GM21717 (cell line): ENCODE measurements at regions not wholly inside any gene's neighbourhood (a gene's known extent, or its start where the extent isn't known, plus 50 kb on each side); places are given as distances from the start of the nearest gene placed in this dataset.

Experiments
- ATAC-seq: cut with Tn5 transposase; IDR thresholded peaks from one replicate; pipeline ENCODE4 v1.9.1; 2021; ENCODE audit warnings: mild to moderate bottlenecking, moderate library complexity; ENCODE audit not compliant: unreplicated experiment

DNA sequence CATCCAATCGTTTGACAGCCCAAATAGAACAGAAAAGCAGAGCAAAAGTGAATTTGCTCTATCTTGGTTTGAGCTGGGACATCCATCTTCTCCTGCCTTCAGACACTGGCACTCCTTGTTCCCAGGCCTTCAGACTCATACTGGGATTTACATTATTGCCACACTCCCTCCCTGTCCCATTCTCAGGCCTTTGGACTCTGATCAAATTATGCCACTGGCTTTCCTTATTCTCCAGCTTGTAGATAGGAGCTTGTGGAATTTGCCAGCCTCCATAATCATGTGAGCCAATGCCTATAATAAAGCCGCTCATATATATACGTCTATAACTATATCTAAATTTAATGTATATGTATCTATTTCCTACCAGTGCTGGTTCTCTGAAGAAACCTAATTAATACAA is 568.3 kb upstream of the KIRREL3 start:
- ATAC-seq: no peak

DNA sequence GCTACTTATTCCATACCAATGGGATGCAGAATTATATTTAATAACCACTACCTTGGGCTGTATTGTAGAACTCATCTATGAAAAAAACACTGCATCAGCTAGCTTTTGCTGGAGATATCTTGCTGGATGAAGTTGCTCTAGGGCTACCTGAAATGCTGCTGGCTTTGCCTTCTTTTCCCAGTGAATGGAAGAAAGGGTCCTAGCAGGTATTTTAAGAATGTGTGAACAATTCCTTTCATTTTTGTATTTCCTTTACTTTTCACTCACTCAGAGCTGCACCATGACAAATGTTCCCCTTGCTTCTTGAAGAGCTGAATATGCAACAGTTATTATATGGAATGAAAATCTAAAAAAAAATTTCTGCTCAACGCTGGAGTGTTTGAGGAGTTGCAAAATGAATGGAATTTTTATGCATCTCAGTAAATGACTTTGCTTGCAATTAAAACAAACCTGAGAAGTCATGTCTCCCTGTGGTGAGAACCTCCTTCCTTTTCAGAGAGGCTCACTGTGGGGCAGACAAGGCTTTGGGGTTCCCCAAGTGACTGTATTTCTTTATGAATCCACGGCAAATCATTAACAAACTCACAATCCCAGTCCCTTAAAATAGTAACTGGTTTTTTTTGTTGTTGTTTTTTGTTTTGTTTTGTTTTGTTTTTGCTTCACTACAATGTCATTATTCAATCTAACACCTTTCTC is 566.8 kb upstream of the KIRREL3 start:
- ATAC-seq: no peak

DNA sequence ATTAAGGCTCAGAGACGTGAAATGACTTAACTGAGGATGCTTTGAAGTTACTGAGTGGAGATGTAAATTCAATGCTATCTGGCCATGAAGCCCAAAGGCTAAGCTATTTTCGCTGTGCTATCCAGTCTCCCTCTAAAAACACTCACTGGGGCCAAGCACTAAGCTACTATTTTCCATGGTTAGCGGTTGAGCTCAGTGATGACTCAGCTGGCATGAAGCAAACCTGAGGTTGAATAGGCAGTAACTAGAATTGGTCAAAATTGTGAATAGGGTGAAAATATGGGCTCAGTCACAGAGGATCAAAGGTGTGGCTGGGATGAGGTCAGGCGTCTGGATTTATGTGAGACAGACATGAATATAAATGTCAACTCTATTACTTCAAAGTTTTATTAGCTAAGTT is 564.2 kb upstream of the KIRREL3 start:
- no peak for ATAC-seq

DNA sequence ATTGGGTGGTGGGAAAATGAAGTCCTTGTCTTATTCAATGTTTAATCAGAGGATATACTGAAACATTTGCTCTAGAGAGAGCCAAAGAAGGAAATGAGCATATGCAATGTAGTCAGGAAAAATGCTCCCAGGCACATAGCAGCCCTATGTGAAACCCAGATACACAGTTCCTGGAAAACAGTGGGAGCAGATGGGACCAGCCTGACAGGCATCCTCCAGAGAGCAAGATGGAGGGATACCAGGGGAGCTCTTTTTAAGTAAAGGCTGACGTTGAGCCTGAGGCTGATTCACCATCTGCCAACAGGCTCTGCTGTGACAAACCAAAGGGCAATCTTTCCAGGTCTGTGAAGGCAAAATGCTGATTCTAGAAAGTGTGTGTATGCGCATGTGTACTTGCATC is 559.4 kb upstream of the KIRREL3 start:
- ATAC-seq: no peak

DNA sequence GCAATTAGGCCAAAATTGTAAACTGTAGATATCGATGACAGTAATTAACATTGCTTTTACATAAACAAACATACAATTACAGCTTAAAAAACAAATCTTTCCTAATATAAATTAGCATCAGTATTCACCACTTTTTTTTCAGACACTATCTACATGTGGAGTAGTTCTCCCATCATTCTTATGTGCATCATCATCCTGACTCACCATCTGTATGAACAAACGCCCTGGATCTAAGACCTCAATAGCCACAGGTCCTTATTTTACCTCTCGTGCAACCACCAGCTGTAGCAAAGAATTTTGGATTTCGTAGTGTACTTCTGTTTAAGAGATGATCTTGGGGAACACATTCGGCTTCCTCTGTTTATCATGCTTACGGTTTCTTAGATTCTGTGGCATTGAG is 551.9 kb upstream of the KIRREL3 start:
- ATAC-seq: no peak

DNA sequence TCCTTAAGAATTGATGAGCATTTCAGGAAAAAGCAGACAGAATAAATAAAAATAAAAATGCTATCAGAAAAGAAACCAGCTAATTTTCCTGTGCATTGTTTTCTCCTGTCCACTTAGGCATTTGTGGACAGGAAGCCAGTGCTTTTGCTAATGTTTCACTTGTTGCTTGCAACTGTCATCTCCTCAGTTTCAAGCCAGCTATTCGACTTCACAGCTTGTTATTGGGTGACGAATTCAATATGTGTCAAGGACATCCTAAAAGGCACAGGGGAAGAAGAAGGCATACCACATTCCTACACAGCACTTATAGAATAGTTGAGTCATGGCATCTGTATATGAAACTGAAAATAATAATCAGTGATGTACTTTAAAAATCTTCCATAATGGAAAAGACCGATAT is 530.6 kb upstream of the KIRREL3 start:
- ATAC-seq: no peak

DNA sequence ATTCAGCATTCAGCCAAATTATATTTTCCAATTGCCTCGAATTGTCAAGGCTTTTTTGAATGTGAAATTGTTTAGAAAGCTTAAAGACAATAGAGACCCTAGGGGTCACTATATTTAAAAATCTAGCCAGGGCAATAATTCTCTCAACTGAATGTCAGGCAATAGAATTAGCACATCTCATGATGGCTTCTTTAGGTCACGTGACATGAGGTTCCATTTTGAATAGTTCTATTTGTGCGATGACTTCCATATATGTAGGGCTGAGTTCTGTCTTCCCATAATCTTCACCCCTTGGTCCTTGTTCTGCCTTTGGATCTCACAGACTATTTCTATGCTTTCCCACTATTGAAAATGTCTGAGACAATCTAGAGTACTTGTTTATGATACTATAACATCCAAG is 527.7 kb upstream of the KIRREL3 start:
- ATAC-seq: no peak

DNA sequence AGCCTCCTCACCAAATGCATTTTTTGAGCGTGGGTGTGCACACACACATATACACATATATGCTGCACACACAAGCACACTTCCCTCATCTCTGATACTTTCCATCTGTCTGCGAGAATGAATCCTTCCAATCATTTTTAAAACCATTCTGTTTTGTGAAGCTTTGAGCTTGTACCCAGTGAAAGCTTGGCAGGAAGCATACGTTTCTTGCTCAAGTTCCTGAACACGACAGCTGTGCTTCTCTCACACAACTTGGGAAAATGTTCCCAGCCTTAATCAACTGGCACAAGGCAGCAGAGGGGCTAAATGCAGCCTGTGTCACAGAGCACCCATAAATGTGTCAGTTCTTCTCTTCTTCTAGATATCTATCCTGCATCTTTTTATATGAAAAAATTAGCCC is 524.0 kb upstream of the KIRREL3 start:
- no peak for ATAC-seq

DNA sequence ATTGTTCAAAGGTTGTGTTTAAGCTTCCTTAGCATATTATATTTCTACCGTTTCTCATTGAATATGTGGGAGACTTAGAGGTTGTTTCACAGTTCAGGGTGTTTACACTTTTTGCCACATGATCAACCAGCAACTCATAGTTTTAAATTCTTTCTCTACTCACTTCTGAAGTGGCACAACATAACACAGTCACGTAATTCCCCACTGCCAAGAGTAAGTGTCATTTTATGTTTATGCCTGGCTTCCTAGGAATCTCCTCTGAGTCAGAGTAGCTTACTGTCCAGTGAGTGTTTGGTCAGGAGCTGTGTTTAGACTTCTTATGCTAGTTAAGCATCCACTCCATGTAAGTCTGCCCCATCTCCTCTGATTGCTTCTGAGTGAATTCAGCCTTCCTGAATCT is 520.8 kb upstream of the KIRREL3 start:
- ATAC-seq: no peak

DNA sequence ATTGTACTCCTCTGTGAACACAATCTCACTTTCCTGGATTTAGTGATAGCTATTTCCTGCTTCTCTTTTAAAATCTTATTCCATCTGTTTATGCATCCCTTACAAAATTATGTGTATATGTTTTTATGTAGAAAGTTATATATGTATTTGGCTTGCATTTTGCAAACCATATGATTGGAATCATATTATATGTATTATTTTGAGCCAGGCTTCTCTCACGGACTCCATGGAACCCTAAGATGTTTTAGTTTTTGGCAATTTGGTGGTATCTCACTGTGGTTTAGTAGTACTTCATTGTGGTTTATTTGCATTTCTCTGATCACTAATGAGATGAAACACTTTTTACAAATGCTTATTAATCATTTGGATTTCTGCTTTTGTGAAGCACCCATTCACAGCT is 507.3 kb upstream of the KIRREL3 start:
- no peak for ATAC-seq

DNA sequence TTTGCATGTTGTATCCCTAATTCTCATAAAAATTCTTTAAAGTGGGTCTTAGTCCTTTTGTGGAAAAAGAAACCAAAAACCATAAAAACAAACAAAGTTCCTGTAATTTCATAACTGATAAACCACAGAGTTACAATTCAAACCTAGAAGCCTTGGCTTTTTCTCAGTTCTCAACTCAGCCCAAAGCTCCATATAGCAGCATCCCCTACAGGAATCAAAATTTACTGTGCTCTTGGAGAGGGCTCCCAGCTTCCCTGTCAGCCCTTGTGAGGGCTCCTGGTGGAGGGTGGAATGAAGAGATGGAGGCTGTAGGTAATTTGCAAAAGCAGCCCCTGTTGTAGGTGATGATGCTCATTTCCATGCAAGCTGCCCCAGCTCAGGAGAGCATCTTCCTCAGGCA is 506.1 kb upstream of the KIRREL3 start:
- no peak for ATAC-seq

DNA sequence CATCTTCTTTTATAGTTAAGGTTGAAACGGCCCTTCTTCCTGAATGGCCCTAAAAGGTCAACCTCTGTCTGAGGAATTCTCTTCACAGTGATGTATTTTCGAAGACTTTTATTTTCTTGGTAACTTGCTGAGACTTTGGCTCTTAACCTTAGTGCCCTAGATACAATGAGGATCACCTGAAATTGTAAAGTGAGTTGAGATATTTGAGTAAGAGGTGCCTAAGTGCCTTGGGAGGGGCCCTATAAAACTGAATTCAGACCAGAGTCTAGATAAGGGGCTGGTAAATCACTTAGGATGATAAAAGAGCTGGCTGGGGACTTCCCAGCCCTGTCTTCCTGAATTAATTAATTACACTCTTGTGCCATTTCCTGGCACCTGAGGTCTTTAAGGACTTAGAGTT is 505.6 kb upstream of the KIRREL3 start:
- no peak for ATAC-seq

DNA sequence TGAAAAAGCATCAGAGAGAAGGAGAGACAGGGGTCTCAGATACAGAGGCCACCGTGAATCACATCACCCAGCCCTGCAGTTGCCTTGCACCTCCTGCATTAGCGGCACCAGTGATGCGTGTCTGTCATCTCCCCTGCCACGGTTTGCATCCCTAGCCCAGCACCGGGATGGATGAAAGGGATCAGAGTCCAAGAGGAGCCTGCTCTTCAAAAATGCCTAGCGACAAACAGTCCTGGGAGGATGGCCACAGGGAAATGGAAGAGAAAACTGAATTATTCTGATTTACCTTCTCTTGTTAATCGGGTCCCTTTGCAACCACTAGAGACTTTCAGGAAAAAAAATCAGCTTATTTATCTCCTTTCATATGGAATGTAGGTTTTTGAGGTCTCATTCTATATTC is 495.6 kb upstream of the KIRREL3 start:
- no peak for ATAC-seq

DNA sequence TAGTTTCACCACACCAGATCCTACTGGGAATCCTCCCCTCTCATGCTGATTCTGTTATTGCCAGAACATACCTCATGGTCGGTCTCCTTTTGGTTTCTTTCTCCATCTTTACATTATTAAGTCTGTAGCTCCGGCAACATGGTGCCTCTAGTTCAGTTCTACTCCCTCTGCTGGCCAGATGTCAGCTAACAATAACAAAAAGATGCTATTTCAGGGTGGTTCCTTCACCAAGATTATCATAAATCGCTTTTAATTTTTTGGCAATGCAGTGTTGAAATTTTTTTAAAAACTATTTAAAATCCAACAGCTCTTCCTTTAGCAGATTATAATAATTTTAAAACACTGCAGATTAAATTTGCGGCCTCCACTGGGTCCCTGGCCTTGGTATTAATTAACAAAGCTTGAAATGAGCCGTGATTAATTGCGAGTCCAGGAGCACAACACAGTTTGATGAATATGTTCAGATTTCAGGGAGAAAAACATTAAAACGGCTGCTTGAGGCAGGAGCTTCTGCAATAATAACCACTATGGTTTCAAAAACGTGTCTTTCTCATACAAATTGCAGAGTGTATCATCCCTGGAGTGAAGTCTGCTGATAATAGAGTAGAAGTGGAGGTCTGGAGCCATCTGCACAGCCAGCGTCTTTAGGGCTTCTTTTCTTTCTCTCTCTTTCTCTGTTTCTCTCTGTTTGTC is 492.9 kb upstream of the KIRREL3 start:
- no peak for ATAC-seq

DNA sequence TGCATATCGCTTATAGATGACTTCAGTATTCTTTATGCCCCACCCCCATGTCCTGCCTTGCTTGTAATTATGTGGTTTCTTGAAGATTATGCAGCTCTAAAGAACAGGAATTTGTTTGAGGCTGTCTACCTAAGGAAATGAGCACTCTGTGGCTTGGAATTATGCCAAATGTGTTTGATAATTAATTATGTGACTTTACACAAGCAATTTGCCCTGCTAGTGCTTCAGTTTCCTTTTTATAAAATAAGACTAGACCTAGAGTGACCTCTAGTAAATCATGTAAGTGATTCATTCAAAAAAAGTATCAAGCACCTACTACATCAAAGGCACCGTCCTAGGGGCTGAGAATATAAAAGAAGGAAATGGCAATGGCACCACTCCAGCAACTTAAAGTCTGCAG is 491.5 kb upstream of the KIRREL3 start:
- no peak for ATAC-seq

DNA sequence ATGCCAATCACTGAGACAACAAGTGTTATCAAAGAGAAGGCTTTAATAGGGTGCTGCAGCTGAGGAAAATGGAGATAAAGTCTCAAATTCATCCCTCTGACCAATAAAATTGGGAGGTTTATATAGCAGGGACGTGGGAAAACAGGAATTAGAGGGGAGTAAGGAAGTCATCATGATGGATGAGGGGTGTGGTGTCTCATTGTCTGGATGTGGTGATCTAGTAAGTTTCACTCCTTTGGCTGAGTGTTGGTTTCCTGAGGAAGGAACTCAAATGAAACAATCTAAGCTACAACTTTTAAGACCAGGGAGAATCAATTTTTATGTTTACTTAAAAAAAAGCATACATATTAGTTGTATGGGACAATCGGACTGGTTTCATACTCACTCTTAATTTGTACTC is 491.0 kb upstream of the KIRREL3 start:
- ATAC-seq: no peak

DNA sequence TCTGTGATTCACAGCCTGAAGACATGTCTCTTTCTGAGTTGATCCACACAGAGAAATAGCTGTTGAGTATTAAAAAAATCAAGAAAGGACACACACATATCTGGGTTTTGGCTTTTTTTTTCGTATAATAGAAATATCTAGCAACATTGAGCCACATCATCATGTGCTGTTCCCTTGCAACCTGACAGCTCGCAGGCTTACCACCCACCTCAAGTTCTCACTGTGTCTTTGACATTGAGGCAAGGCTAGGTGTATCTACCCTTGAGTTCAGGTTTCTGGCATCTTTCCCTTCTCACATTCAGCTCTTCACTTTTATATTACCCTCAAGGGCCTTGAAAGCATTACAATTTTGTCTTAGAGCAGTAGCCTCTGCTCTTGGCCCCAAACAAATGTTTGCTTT is 490.3 kb upstream of the KIRREL3 start:
- ATAC-seq: no peak

DNA sequence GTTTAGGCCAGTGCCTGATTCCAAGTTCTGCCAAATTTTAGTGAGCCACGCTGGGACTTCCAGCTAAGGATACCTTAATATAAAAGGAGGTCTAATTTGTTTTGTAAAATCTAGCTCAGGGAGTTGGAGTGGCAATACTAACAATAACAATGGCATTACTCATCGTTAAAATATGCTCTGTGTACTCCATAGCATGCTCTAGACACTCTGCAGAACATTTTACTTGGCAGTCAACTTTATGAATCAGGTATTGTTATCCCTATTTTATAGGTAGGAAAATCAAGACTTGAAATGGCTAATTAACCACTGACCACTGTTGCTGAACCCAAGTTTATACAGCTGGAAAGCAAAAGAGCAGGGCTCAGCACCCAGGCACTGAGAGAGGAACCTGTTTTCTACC is 485.0 kb upstream of the KIRREL3 start:
- ATAC-seq: no peak

DNA sequence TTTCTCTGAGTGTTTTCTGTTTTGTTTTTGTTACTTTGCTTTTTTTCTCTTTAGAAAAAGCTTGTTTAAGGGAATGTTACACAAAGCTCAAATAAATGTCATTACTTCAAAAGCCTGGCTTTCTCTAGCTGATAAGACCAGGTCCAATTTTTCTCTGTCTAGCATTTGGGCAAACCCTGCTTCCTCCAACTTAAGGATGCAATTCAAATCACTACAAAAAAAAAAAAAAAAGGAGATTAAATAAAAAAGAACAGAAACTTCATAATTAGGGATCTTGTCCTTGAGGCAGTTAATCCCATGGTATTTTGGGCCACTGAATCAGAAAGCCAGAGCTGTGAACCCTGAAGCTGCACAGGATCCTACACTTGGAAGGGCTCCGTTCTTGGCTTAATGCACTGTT is 480.8 kb upstream of the KIRREL3 start:
- ATAC-seq: no peak

DNA sequence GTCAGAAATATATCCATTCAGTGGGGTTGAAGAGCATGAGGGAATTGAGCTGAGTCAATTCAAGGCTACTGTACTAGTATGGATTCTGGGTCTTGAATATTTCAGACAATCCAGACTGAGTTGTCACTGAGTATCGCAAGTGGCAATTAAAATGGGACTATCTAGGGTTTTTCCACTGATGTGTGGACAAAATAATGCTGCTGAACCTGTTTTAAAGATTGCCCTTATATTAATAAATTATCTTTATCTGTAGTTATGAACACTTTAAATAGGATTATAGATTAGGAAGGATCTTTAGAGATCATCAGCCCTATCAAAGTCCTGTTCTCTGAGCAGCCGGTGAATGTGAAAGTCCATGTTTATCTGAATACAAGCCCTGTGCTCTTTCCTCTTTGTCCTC is 478.3 kb upstream of the KIRREL3 start:
- no peak for ATAC-seq

DNA sequence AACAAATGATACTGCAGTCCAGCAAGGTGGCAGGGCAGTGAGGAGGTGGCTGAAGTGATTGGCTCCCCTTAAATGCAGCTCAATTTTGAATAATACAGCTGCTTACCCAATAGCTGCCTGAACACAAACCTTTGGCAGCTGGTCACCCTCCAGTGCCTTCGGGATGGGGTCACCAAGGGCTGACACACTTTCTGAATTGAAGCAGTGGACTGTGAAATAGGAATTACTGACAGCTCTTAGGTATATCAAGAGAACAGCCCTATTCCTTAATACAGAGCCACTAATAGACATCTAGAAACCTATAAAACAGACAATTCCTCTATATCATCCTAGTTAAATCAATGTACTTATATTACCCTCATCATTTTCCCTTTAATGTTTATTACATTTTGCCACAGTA is 474.2 kb upstream of the KIRREL3 start:
- no peak for ATAC-seq

DNA sequence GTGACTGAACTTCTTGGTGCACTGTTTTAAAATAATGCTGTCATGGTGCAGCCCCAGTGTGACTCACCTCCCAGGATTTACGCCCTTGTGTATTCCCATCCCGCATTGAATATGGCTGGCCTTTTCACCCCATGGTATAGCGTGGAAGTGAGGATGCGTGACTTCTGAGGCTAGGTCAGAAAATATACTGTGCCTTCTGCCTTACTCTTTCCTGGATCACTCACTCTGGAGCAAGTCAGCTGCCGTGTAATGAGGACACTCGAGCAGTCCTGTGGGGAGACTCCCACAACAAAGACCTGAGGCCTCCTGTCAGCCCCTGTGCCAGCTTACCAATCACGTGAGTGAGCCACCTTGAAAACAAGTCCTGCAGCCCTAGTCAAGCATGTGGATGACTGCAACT is 471.9 kb upstream of the KIRREL3 start:
- no peak for ATAC-seq

DNA sequence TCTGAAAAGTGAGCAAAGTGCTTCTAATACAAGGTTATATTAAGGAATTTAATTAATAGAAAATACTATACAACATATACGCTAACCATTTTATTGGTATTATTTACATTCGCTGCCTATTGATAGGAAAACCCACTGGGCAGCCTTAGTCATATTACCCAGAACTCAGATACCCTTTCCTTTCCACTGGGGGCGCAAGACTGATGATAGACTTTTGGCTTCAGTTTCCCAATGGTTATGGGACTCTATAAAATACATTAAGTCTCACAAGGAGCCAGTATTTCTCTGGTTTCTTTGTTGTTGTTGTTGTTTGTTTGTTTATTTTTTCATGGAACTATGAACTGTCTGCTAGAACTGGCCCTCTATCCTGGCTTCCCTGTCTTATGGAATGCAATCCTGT is 471.1 kb upstream of the KIRREL3 start:
- no peak for ATAC-seq
